ENCODE measurements at regions not wholly inside any gene's neighbourhood (a gene's known extent, or its start where the extent isn't known, plus 50 kb on each side); places are given as distances from the start of the nearest gene placed in this dataset.

DNA sequence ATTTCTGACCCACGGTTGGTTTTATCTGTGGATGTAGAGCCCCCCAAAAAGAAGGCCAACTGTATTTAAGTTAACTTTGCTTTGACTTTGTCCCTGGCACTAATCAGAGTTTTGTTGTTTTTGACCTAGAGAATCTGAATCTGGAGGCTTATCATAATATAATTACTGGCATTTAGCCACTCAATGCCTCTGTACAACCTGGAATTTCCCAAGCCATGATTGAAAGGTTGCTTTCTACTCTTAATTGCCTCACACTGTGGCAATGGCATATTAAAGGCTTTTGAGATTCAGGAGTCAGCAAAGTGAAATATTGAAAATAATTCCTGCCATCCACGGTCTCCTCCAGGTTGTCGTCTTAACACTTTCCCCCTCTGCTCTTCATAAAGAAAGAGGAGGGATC is 205.2 kb upstream of the GHITM start:
- Histone ChIP-seq H3K4me3 (ENCODE audit: low read depth, low read length) (no peak overlapping the region), H3K27me3 (ENCODE audit: control insufficient read depth, insufficient read depth, low read length) (no peaks in the 10 kb centered on the region; the same call in 1 of the 2 replicates), H3K9ac (ENCODE audit: low read length) (no peak overlapping the region), H3K9me3 (ENCODE audit: control insufficient read depth, insufficient read depth, low read depth, low read length) (no peaks in the 10 kb centered on the region), H3K36me3 (ENCODE audit: control insufficient read depth, insufficient read depth, low read length) (no peaks in the 10 kb centered on the region), H3K4me1 (ENCODE audit: control insufficient read depth, insufficient read depth, low read length) (peaks cover 13% of the 10 kb centered on the region), H3K27ac (ENCODE audit: low read depth, low read length) (no peak overlapping the region)

- Histone ChIP-seq H3K9ac (ENCODE audit: low read length) (no peak overlapping the region), H3K27ac (ENCODE audit: low read depth, low read length) (no peak overlapping the region), H3K9me3 (ENCODE audit: control insufficient read depth, insufficient read depth, low read depth, low read length) (no peaks in the 10 kb centered on the region), H3K4me1 (ENCODE audit: control insufficient read depth, insufficient read depth, low read length) (peaks cover 8% of the 10 kb centered on the region), H3K27me3 (ENCODE audit: control insufficient read depth, insufficient read depth, low read length) (no peaks in the 10 kb centered on the region; the same call in 1 of the 2 replicates), H3K4me3 (ENCODE audit: low read depth, low read length) (no peak overlapping the region), H3K36me3 (ENCODE audit: control insufficient read depth, insufficient read depth, low read length) (no peaks in the 10 kb centered on the region)
These were observed 204.5 kb upstream of the GHITM start for GRCh38 chr10:83934641-83935338.

- Histone ChIP-seq H3K27ac (ENCODE audit: low read depth, low read length) (no peak overlapping the region), H3K4me1 (ENCODE audit: control insufficient read depth, insufficient read depth, low read length) (peaks cover 8% of the 10 kb centered on the region), H3K36me3 (ENCODE audit: control insufficient read depth, insufficient read depth, low read length) (no peaks in the 10 kb centered on the region), H3K9ac (ENCODE audit: low read length) (no peak overlapping the region), H3K27me3 (ENCODE audit: control insufficient read depth, insufficient read depth, low read length) (no peaks in the 10 kb centered on the region; the same call in 1 of the 2 replicates), H3K4me3 (ENCODE audit: low read depth, low read length) (no peak overlapping the region), H3K9me3 (ENCODE audit: control insufficient read depth, insufficient read depth, low read depth, low read length) (no peaks in the 10 kb centered on the region)
These were observed 204.0 kb upstream of the GHITM start for GRCh38 chr10:83935339-83935736.

- Histone ChIP-seq H3K4me1 (ENCODE audit: control insufficient read depth, insufficient read depth, low read length) (peaks cover 8% of the 10 kb centered on the region), H3K9me3 (ENCODE audit: control insufficient read depth, insufficient read depth, low read depth, low read length) (no peaks in the 10 kb centered on the region), H3K27me3 (ENCODE audit: control insufficient read depth, insufficient read depth, low read length) (no peaks in the 10 kb centered on the region; the same call in 1 of the 2 replicates), H3K36me3 (ENCODE audit: control insufficient read depth, insufficient read depth, low read length) (no peaks in the 10 kb centered on the region), H3K9ac (ENCODE audit: low read length) (no peak overlapping the region), H3K4me3 (ENCODE audit: low read depth, low read length) (no peak overlapping the region), H3K27ac (ENCODE audit: low read depth, low read length) (no peak overlapping the region)
These were observed 203.4 kb upstream of the GHITM start for GRCh38 chr10:83935911-83936310.

- Histone ChIP-seq H3K4me3 (ENCODE audit: low read depth, low read length) (no peak overlapping the region), H3K27me3 (ENCODE audit: control insufficient read depth, insufficient read depth, low read length) (no peaks in the 10 kb centered on the region; the same call in 1 of the 2 replicates), H3K4me1 (ENCODE audit: control insufficient read depth, insufficient read depth, low read length) (peaks cover under 1% of the 10 kb centered on the region; the same call in 1 of the 2 replicates), H3K9ac (ENCODE audit: low read length) (no peak overlapping the region), H3K27ac (ENCODE audit: low read depth, low read length) (no peak overlapping the region), H3K9me3 (ENCODE audit: control insufficient read depth, insufficient read depth, low read depth, low read length) (no peaks in the 10 kb centered on the region), H3K36me3 (ENCODE audit: control insufficient read depth, insufficient read depth, low read length) (no peaks in the 10 kb centered on the region)
These were observed 202.1 kb upstream of the GHITM start for GRCh38 chr10:83937161-83937560.

- no peak overlapping the region for H3K4me3 ChIP-seq (ENCODE audit: low read depth, low read length)
- no peak overlapping the region for H3K9ac ChIP-seq (ENCODE audit: low read length)
- no peaks in the 10 kb centered on the region for H3K9me3 ChIP-seq (ENCODE audit: control insufficient read depth, insufficient read depth, low read depth, low read length)
- no peak overlapping the region for H3K27ac ChIP-seq (ENCODE audit: low read depth, low read length)
- no peaks in the 10 kb centered on the region; the same call in 1 of the 2 replicates for H3K27me3 ChIP-seq (ENCODE audit: control insufficient read depth, insufficient read depth, low read length)
- peaks cover 3% of the 10 kb centered on the region; the same call in 1 of the 2 replicates for H3K4me1 ChIP-seq (ENCODE audit: control insufficient read depth, insufficient read depth, low read length)
- H3K36me3 ChIP-seq (ENCODE audit: control insufficient read depth, insufficient read depth, low read length) = no peaks in the 10 kb centered on the region
These were observed 201.5 kb upstream of the GHITM start for GRCh38 chr10:83937826-83938225.

DNA sequence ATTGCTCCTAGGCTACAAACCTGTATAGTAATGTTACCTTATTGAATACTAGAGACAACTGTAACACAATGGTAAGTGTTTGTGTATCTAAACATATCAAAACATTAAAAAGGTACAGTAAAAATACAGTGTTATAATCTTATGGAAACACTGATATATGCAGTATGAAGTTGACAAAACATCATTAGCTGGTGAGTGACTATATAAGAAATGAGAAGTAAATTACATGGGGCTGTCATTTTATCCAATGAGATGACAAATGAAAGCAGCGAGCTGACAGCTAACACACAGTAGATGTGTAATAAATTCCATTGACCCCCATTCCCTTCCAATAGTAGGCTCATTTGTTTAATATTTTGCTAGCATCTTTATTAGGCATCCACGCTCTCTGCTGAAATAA is 198.1 kb upstream of the GHITM start:
- Histone ChIP-seq H3K4me1 (ENCODE audit: control insufficient read depth, insufficient read depth, low read length) (peaks cover 20% of the 10 kb centered on the region), H3K9ac (ENCODE audit: low read length) (no peak overlapping the region), H3K27me3 (ENCODE audit: control insufficient read depth, insufficient read depth, low read length) (peaks cover 11% of the 10 kb centered on the region; the same call in 1 of the 2 replicates), H3K36me3 (ENCODE audit: control insufficient read depth, insufficient read depth, low read length) (no peaks in the 10 kb centered on the region), H3K4me3 (ENCODE audit: low read depth, low read length) (no peak overlapping the region), H3K9me3 (ENCODE audit: control insufficient read depth, insufficient read depth, low read depth, low read length) (no peaks in the 10 kb centered on the region), H3K27ac (ENCODE audit: low read depth, low read length) (no peak overlapping the region)

GRCh38 chr10:83942410-83942809 is 196.9 kb upstream of the GHITM start:
- no peaks in the 10 kb centered on the region for H3K9me3 ChIP-seq (ENCODE audit: control insufficient read depth, insufficient read depth, low read depth, low read length)
- no peak overlapping the region for H3K9ac ChIP-seq (ENCODE audit: low read length)
- H3K27ac ChIP-seq (ENCODE audit: low read depth, low read length) = no peak overlapping the region
- H3K27me3 ChIP-seq (ENCODE audit: control insufficient read depth, insufficient read depth, low read length) = peaks cover 16% of the 10 kb centered on the region; the same call in 1 of the 2 replicates
- peaks cover 23% of the 10 kb centered on the region for H3K4me1 ChIP-seq (ENCODE audit: control insufficient read depth, insufficient read depth, low read length)
- H3K4me3 ChIP-seq (ENCODE audit: low read depth, low read length) = no peak overlapping the region
- H3K36me3 ChIP-seq (ENCODE audit: control insufficient read depth, insufficient read depth, low read length) = no peaks in the 10 kb centered on the region

DNA sequence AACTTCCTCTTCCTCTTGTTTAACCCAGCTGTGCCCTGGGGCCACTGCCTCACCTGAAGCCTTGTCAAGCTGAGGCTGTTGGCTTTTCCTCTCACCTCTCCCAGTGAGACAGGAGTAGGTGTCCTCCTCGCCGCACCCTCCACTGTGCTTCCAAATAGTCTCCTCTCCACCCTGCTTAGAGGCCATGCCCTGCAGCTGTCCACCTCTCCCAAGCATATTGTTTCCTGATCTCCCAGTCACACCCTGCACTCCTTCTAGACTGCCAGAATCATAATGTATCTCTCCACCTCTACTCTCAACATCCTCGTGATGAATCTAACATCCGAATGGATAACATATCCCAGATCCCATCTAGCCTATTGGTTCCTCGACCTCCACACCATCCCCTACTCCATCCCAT is 196.3 kb upstream of the GHITM start:
- H3K4me3 ChIP-seq (ENCODE audit: low read depth, low read length) = no peak overlapping the region
- peaks cover 23% of the 10 kb centered on the region for H3K4me1 ChIP-seq (ENCODE audit: control insufficient read depth, insufficient read depth, low read length)
- H3K9me3 ChIP-seq (ENCODE audit: control insufficient read depth, insufficient read depth, low read depth, low read length) = no peaks in the 10 kb centered on the region
- H3K9ac ChIP-seq (ENCODE audit: low read length) = no peak overlapping the region
- peaks cover 16% of the 10 kb centered on the region; the same call in 1 of the 2 replicates for H3K27me3 ChIP-seq (ENCODE audit: control insufficient read depth, insufficient read depth, low read length)
- no peaks in the 10 kb centered on the region for H3K36me3 ChIP-seq (ENCODE audit: control insufficient read depth, insufficient read depth, low read length)
- no peak overlapping the region for H3K27ac ChIP-seq (ENCODE audit: low read depth, low read length)

DNA sequence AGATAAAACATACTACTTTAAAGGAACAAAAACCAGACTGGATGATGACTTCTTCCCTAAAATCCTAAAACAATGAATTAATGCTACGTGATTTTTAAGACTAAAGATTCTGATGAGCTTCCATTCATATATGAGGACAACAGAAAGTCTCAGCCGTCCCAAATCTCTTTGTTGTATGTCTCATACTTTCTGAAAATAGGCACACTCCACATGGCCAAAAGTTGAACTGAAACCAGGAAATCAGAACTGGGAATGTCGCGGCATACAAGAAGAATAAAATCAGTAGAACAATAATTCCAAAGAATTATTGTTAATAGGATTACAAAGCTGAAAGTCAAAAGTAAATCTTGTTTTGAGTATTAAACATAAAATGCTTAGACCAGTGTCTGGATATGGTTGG is 195.4 kb upstream of the GHITM start:
- Histone ChIP-seq H3K36me3 (ENCODE audit: control insufficient read depth, insufficient read depth, low read length) (no peaks in the 10 kb centered on the region), H3K4me3 (ENCODE audit: low read depth, low read length) (no peak overlapping the region), H3K27me3 (ENCODE audit: control insufficient read depth, insufficient read depth, low read length) (peaks cover 16% of the 10 kb centered on the region; the same call in 1 of the 2 replicates), H3K9me3 (ENCODE audit: control insufficient read depth, insufficient read depth, low read depth, low read length) (no peaks in the 10 kb centered on the region), H3K9ac (ENCODE audit: low read length) (no peak overlapping the region), H3K4me1 (ENCODE audit: control insufficient read depth, insufficient read depth, low read length) (peaks cover 23% of the 10 kb centered on the region), H3K27ac (ENCODE audit: low read depth, low read length) (no peak overlapping the region)

DNA sequence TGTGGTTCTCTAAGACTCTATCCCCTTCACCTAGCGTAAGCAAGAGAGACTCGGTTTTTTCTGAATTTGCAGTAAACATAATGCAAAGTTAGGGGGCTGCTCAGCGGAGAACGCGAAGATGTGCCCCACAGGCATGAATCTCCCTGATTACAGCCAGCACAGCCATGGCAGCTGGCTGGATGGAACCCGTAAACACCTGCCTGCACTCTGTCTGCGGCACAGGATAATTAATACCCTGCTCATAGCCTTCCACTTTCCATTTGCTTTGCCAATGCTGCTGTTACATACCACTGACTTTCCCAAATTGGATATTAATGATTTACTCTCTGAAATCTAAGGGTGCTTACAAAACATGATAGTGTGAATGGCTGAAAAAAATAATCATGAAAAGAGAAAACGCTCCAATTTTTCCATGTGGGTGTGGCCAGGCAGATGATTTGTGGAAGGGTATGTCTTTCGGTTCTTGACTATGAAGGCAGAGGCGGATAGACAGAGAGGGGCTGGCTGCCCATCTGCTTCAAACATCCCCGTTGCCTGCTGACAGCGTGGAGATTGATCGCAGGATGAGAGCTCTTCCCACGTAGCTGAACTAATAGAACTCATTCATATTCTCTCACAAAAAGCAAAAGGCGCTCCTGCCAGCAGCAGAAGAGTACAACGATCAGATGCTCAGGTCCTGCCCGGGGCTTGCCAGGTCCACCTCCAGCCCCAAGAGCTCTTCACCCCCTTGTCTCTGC is 193.2 kb upstream of the GHITM start:
- Histone ChIP-seq H3K4me1 (ENCODE audit: control insufficient read depth, insufficient read depth, low read length) (peaks cover 26% of the 10 kb centered on the region), H3K27me3 (ENCODE audit: control insufficient read depth, insufficient read depth, low read length) (peaks cover 16% of the 10 kb centered on the region; the same call in 1 of the 2 replicates), H3K9me3 (ENCODE audit: control insufficient read depth, insufficient read depth, low read depth, low read length) (no peaks in the 10 kb centered on the region), H3K36me3 (ENCODE audit: control insufficient read depth, insufficient read depth, low read length) (no peaks in the 10 kb centered on the region), H3K9ac (ENCODE audit: low read length) (no peak overlapping the region), H3K4me3 (ENCODE audit: low read depth, low read length) (no peak overlapping the region), H3K27ac (ENCODE audit: low read depth, low read length) (no peak overlapping the region)

Measured in HUES6 (cell line).